DMS114 treated with DMSO at 0.1 percent for 48 hours (cell line): ENCODE measurements at regions not wholly inside any gene's neighbourhood (a gene's known extent, or its start where the extent isn't known, plus 50 kb on each side); places are given as distances from the start of the nearest gene placed in this dataset.

Source experiments
- DNase-seq: peaks from one replicate; lab custom pipeline; 2025; ENCODE audit not compliant: unreplicated experiment; lab: John Stamatoyannopoulos, UW

- DNase-seq: no peak
Observed at GRCh38 chr11:70532731-70533130, 134.4 kb downstream of the CTTN start.

GRCh38 chr11:70535191-70535971 lies 137.1 kb downstream of the CTTN start:
- no peak for DNase-seq

GRCh38 chr11:70536051-70536877 lies 137.9 kb downstream of the CTTN start:
- no peak for DNase-seq

- DNase-seq: no peak
Observed at GRCh38 chr11:70537576-70538571, 139.5 kb downstream of the CTTN start.

GRCh38 chr11:70538641-70539359 lies 140.5 kb downstream of the CTTN start:
- no peak for DNase-seq

- no peak for DNase-seq
Observed at GRCh38 chr11:70539360-70540095, 141.2 kb downstream of the CTTN start.

- DNase-seq: no peak
Observed at GRCh38 chr11:70540196-70540595, 141.9 kb downstream of the CTTN start.

GRCh38 chr11:70541176-70541575 lies 142.8 kb downstream of the CTTN start:
- no peak for DNase-seq

- DNase-seq: no peak
Observed at GRCh38 chr11:70541699-70542098, 143.4 kb downstream of the CTTN start.

GRCh38 chr11:70542406-70542805 lies 144.1 kb downstream of the CTTN start:
- no peak for DNase-seq

GRCh38 chr11:70542811-70543210 lies 144.5 kb downstream of the CTTN start:
- DNase-seq: no peak

GRCh38 chr11:70543611-70544010 lies 145.3 kb downstream of the CTTN start:
- no peak for DNase-seq

GRCh38 chr11:70544067-70544773 lies 145.9 kb downstream of the CTTN start:
- no peak for DNase-seq

- no peak for DNase-seq
Observed at GRCh38 chr11:70544774-70545609, 146.7 kb downstream of the CTTN start.

- DNase-seq: no peak
Observed at GRCh38 chr11:70545610-70545912, 147.2 kb downstream of the CTTN start.

GRCh38 chr11:70546191-70546940 lies 148.0 kb downstream of the CTTN start:
- no peak for DNase-seq

- DNase-seq: no peak
Observed at GRCh38 chr11:70547386-70547785, 149.1 kb downstream of the CTTN start.
